PC-3 (cell line): ENCODE measurements at regions not wholly inside any gene's neighbourhood (a gene's known extent, or its start where the extent isn't known, plus 50 kb on each side); places are given as distances from the start of the nearest gene placed in this dataset.

Experiments used
- ATAC-seq: fragments of 200-7000 bp; cut with Tn5 transposase; 2 replicates; pipeline ENCODE4 v1.9.1; 2020; ENCODE audit warnings: mild to moderate bottlenecking, moderate library complexity
- BruUV-seq: library from RNA; stranded (reverse); fragments of 400-500 nt; replicated peaks from 2 replicates; lab custom pipeline; 2021; lab: Mats Ljungman, UMichigan
- CTCF ChIA-PET: fragments of 300-600 bp; sonication (Branson Sonifier 250); formaldehyde crosslinking; loops from one replicate; lab custom pipeline; 2022; ENCODE audit warnings: antibody characterized with exemption; lab: Charles Lee
- POLR2A ChIA-PET: fragments of 300-600 bp; sonication (Branson Sonifier 250); formaldehyde crosslinking; loops from one replicate; lab custom pipeline; 2022; ENCODE audit warnings: antibody characterized with exemption; ENCODE audit not compliant: unreplicated experiment; lab: Charles Lee
- DNase-seq: peaks from one replicate; pipeline ENCODE4 v3.0.0-alpha.2; 2015
- H2AFZ ChIP-seq: fragments of 300-600 bp; sonication (generic); 2 replicates; pipeline ENCODE4 v1.6.0; 2016; ENCODE audit warnings: antibody characterized with exemption, low read length
- H3F3A ChIP-seq: fragments of 300-600 bp; sonication (generic); one replicate; pipeline ENCODE4 v1.6.0; 2017; ENCODE audit warnings: antibody characterized with exemption, low read length, control low read depth, mild to moderate bottlenecking; ENCODE audit not compliant: unreplicated experiment
- H3K27ac ChIP-seq: fragments of 300-600 bp; sonication (generic); 2 replicates; pipeline ENCODE4 v1.5.1; 2016; ENCODE audit warnings: mild to moderate bottlenecking, low read length
- H3K27me3 ChIP-seq: fragments of 300-600 bp; sonication (generic); 2 replicates; pipeline ENCODE4 v1.6.1; 2016; ENCODE audit warnings: low read length, mixed read lengths
- H3K36me3 ChIP-seq: fragments of 300-600 bp; sonication (generic); 2 replicates; pipeline ENCODE4 v1.6.1; 2016; ENCODE audit warnings: low read depth, mixed run types, low read length, mixed read lengths
- H3K4me1 ChIP-seq: fragments of 300-600 bp; sonication (generic); 2 replicates; pipeline ENCODE4 v1.5.1; 2016; ENCODE audit warnings: low read length; ENCODE audit not compliant: insufficient read depth
- H3K4me2 ChIP-seq: fragments of 300-600 bp; sonication (generic); 2 replicates; pipeline ENCODE4 v1.6.0; 2016; ENCODE audit warnings: low read length
- H3K4me3 ChIP-seq: fragments of 300-600 bp; sonication (generic); 2 replicates; pipeline ENCODE4 v1.5.1; 2016; ENCODE audit warnings: mild to moderate bottlenecking, low read length, mixed read lengths
- H3K79me2 ChIP-seq: fragments of 300-600 bp; sonication (generic); 2 replicates; pipeline ENCODE4 v1.6.1; 2017; ENCODE audit warnings: low read length, mixed read lengths
- H3K9ac ChIP-seq: fragments of 300-600 bp; sonication (generic); 2 replicates; pipeline ENCODE4 v1.6.0; 2016; ENCODE audit warnings: mild to moderate bottlenecking, low read length
- H3K9me2 ChIP-seq: fragments of 300-600 bp; sonication (generic); replicated peaks from 2 replicates; pipeline ENCODE4 v1.6.1; 2016; ENCODE audit warnings: mixed run types, low read length, mixed read lengths
- H3K9me3 ChIP-seq: fragments of 300-600 bp; sonication (generic); 2 replicates; pipeline ENCODE4 v1.6.1; 2016; ENCODE audit warnings: low read length, mixed read lengths
- H4K20me1 ChIP-seq: fragments of 300-600 bp; sonication (generic); 2 replicates; pipeline ENCODE4 v1.6.1; 2016; ENCODE audit warnings: low read length, mixed read lengths
- EZH2 ChIP-seq: fragments of 300-600 bp; sonication (generic); IDR thresholded peaks from one replicate; pipeline ENCODE4 v1.6.1; 2017; ENCODE audit warnings: antibody characterized with exemption, mild to moderate bottlenecking, low read length; ENCODE audit not compliant: unreplicated experiment
- EZH2phosphoT487 ChIP-seq: fragments of 300-600 bp; sonication (generic); IDR thresholded peaks from 2 replicates; pipeline ENCODE4 v1.6.1; 2018; ENCODE audit warnings: mild to moderate bottlenecking, antibody characterized with exemption, low read length, borderline replicate concordance
- intact Hi-C: fragments of 100-400 bp; cut with micrococcal nuclease; formaldehyde crosslinking; loops from 2 replicates; pipeline ENCODE4 v1.9.0; 2023
- TF ChIP-seq, protein P1 (sequence below): fragments of 300-600 bp; sonication (generic); conservative IDR thresholded peaks from 2 replicates; pipeline ENCODE4 v1.5.1; 2017; ENCODE audit warnings: antibody characterized with exemption, low read depth, mild to moderate bottlenecking, low read length

GRCh38 chr12:94736004-94736403 lies 85.6 kb upstream of the TMCC3 start:
- no peak overlapping the region for H3K4me2 ChIP-seq
- BruUV-seq, result no TSS peak
- POLR2A ChIA-PET, result no interaction called here

GRCh38 chr12:94733727-94734126 lies 83.4 kb upstream of the TMCC3 start:
- no peaks in the 10 kb centered on the region for H3K79me2 ChIP-seq
- no peak for TF ChIP-seq EZH2
- TF ChIP-seq EZH2phosphoT487, result no peak
- TF ChIP-seq, protein P1, sequence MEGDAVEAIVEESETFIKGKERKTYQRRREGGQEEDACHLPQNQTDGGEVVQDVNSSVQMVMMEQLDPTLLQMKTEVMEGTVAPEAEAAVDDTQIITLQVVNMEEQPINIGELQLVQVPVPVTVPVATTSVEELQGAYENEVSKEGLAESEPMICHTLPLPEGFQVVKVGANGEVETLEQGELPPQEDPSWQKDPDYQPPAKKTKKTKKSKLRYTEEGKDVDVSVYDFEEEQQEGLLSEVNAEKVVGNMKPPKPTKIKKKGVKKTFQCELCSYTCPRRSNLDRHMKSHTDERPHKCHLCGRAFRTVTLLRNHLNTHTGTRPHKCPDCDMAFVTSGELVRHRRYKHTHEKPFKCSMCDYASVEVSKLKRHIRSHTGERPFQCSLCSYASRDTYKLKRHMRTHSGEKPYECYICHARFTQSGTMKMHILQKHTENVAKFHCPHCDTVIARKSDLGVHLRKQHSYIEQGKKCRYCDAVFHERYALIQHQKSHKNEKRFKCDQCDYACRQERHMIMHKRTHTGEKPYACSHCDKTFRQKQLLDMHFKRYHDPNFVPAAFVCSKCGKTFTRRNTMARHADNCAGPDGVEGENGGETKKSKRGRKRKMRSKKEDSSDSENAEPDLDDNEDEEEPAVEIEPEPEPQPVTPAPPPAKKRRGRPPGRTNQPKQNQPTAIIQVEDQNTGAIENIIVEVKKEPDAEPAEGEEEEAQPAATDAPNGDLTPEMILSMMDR, result no peak
- H3K9ac ChIP-seq, result no peak overlapping the region
- no peaks in the 10 kb centered on the region for H3F3A ChIP-seq
- BruUV-seq, result no TSS peak
- H3K4me1 ChIP-seq, result no peaks in the 10 kb centered on the region
- H3K4me2 ChIP-seq, result no peak overlapping the region
- H3K9me2 ChIP-seq, result no peaks in the 10 kb centered on the region
- H4K20me1 ChIP-seq, result no peaks in the 10 kb centered on the region
- H3K9me3 ChIP-seq, result no peaks in the 10 kb centered on the region
- no peak overlapping the region for H3K27ac ChIP-seq
- intact Hi-C loops, result no loop called here
- ChIA-PET POLR2A (no interaction called here), CTCF (no interaction called here)
- H3K27me3 ChIP-seq, result no peaks in the 10 kb centered on the region
- DNase-seq (no peak), ATAC-seq (no peak)
- H3K4me3 ChIP-seq, result no peak overlapping the region
- H2AFZ ChIP-seq, result no peak overlapping the region
- no peaks in the 10 kb centered on the region for H3K36me3 ChIP-seq

More at GRCh38 chr12:94736004-94736403, 85.6 kb upstream of the TMCC3 start:
- Histone ChIP-seq H3K9ac (no peak overlapping the region), H3K27me3 (0 out of 2 replicates have a peak, but pooled peaks cover 6% of the 10 kb centered on the region), H3K79me2 (no peaks in the 10 kb centered on the region), H2AFZ (no peak overlapping the region), H3F3A (no peaks in the 10 kb centered on the region), H3K4me1 (no peaks in the 10 kb centered on the region), H3K4me3 (no peak overlapping the region), H3K9me3 (no peaks in the 10 kb centered on the region), H4K20me1 (no peaks in the 10 kb centered on the region), H3K36me3 (no peaks in the 10 kb centered on the region), H3K27ac (no peak overlapping the region), H3K9me2 (no peaks in the 10 kb centered on the region)
- intact Hi-C loops, result no loop called here
- ATAC-seq (no peak), DNase-seq (no peak)
- TF ChIP-seq EZH2phosphoT487, result no peak
- TF ChIP-seq EZH2, result no peak
- TF ChIP-seq, protein P1, result no peak
- CTCF ChIA-PET, result no interaction called here

DNA sequence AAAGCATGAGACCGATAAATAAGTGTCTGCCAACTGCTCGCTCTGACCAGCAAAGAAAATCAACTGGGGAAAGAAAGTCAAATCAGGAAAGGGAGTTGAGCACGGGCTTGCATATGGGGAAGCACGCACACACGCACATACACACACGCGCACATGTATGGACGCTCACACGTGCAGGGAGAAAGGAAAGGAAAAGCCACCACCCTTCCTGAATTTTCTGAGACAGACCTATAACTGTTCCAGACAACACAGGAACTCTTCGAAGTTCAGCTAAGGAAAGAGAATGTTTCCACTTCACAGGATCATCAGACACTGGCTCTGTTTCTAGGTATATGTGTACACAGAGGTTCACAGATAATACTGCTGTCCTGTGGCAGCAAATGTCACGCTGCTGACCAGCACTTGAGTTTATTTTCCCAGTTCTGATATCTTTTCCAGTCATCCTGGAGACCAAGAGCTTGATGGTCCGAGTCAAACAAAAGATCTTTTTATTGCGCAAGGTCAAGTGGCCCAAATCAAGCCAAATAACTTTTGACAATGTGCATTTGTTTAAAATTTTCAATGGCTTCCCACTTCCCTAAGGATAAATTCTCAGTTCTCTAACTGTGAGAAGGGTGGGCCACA lies 82.1 kb upstream of the TMCC3 start:
- no peak overlapping the region for H3K9ac ChIP-seq
- no peaks in the 10 kb centered on the region for H3K36me3 ChIP-seq
- no peaks in the 10 kb centered on the region for H3K27me3 ChIP-seq
- H4K20me1 ChIP-seq, result no peaks in the 10 kb centered on the region
- no peaks in the 10 kb centered on the region for H3K9me2 ChIP-seq
- DNase-seq (no peak), ATAC-seq (no peak)
- no TSS peak for BruUV-seq
- no peaks in the 10 kb centered on the region for H3F3A ChIP-seq
- no peaks in the 10 kb centered on the region for H3K79me2 ChIP-seq
- ChIA-PET CTCF (no interaction called here), POLR2A (no interaction called here)
- H3K9me3 ChIP-seq, result no peaks in the 10 kb centered on the region
- no peak overlapping the region for H3K4me2 ChIP-seq
- no peak overlapping the region for H3K27ac ChIP-seq
- no peaks in the 10 kb centered on the region for H3K4me1 ChIP-seq
- TF ChIP-seq EZH2 (no peak), EZH2phosphoT487 (no peak)
- TF ChIP-seq, protein P1, result no peak
- intact Hi-C loops, result no loop called here
- H3K4me3 ChIP-seq, result no peak overlapping the region
- H2AFZ ChIP-seq, result no peak overlapping the region
